GM12891 (cell line): ENCODE measurements at regions not wholly inside any gene's neighbourhood (a gene's known extent, or its start where the extent isn't known, plus 50 kb on each side); places are given as distances from the start of the nearest gene placed in this dataset.

Source experiments
- POLR2A ChIP-seq: IDR thresholded peaks from 2 replicates; pipeline ENCODE4 v1.6.1; 2011; ENCODE audit warnings: low read depth, low read length, control low read depth
- POLR2AphosphoS5 ChIP-seq: IDR thresholded peaks from 2 replicates; pipeline ENCODE4 v1.6.1; 2011; ENCODE audit warnings: low read depth, low read length, control low read depth
- TAF1 ChIP-seq: IDR thresholded peaks from 2 replicates; pipeline ENCODE4 v1.6.1; 2011; ENCODE audit warnings: low read depth, low read length, control low read depth

- TF ChIP-seq POLR2AphosphoS5: no peak
- no peak for TF ChIP-seq TAF1
- TF ChIP-seq POLR2A: no peak
Observed at GRCh38 chr10:131568866-131569265, 257.3 kb upstream of the TCERG1L start.
